ENCODE measurements at regions not wholly inside any gene's neighbourhood (a gene's known extent, or its start where the extent isn't known, plus 50 kb on each side); places are given as distances from the start of the nearest gene placed in this dataset.

- H3K4me1 ChIP-seq = no peaks in the 10 kb centered on the region
- no peaks in the 10 kb centered on the region for H3K27me3 ChIP-seq
- no peak overlapping the region for H3K27ac ChIP-seq
- H3K36me3 ChIP-seq = no peaks in the 10 kb centered on the region
- ATAC-seq (ENCODE audit: low FRiP score in 2 of 2) = no peak
- peaks cover 7 to 14% (median 12%) of the 10 kb centered on the region in 4 donors for H3K9me3 ChIP-seq
- TF ChIP-seq EP300 (IDR thresholded peaks at IDR 0.05) (no peak), POLR2A (IDR thresholded peaks at IDR 0.05) (no peak), POLR2AphosphoS5 (IDR thresholded peaks at IDR 0.05) (no peak), CTCF (IDR thresholded peaks at IDR 0.05) (no peak)
- no peak overlapping the region for H3K4me3 ChIP-seq
- peak in 1 of 2 donors; percentile 6 for DNase-seq
- 84 to 100% methylated on average over 2 to 3 of the region's 3 CpGs for WGBS, 2 donors
Measured at GRCh38 chr9:115379719-115380118, 261.8 kb upstream of the TNC start.

- DNase-seq = no peak
- Histone ChIP-seq H3K27me3 (no peaks in the 10 kb centered on the region), H3K36me3 (no peaks in the 10 kb centered on the region), H3K9me3 (peaks cover 7 to 14% (median 12%) of the 10 kb centered on the region in 4 donors), H3K4me3 (no peak overlapping the region), H3K4me1 (no peaks in the 10 kb centered on the region), H3K27ac (no peak overlapping the region)
- no peak for TF ChIP-seq EP300 (IDR thresholded peaks at IDR 0.05)
- no peak for TF ChIP-seq CTCF (IDR thresholded peaks at IDR 0.05)
- no peak for TF ChIP-seq POLR2AphosphoS5 (IDR thresholded peaks at IDR 0.05)
- no peak for TF ChIP-seq POLR2A (IDR thresholded peaks at IDR 0.05)
- no peak for ATAC-seq (ENCODE audit: low FRiP score in 2 of 2)
- 95 to 100% methylated on average over 2 of the region's 2 CpGs for WGBS, 2 donors
Measured at GRCh38 chr9:115382865-115383264, 264.9 kb upstream of the TNC start.

GRCh38 chr9:115385383-115386122 lies 267.6 kb upstream of the TNC start:
- Histone ChIP-seq H3K4me1 (no peaks in the 10 kb centered on the region), H3K27ac (no peak overlapping the region), H3K36me3 (no peaks in the 10 kb centered on the region), H3K27me3 (no peaks in the 10 kb centered on the region), H3K9me3 (peaks cover 7 to 14% (median 12%) of the 10 kb centered on the region in 4 donors), H3K4me3 (no peak overlapping the region)
- ATAC-seq (ENCODE audit: low FRiP score in 2 of 2) = no peak
- WGBS, 2 donors = 78 to 90% methylated on average over 6 to 18 of the region's 18 CpGs
- TF ChIP-seq CTCF (IDR thresholded peaks at IDR 0.05) (no peak), EP300 (IDR thresholded peaks at IDR 0.05) (no peak), POLR2AphosphoS5 (IDR thresholded peaks at IDR 0.05) (no peak), POLR2A (IDR thresholded peaks at IDR 0.05) (no peak)
- peak in 1 of 2 donors; percentile 52 for DNase-seq

- TF ChIP-seq POLR2A (IDR thresholded peaks at IDR 0.05) (no peak), EP300 (IDR thresholded peaks at IDR 0.05) (no peak), POLR2AphosphoS5 (IDR thresholded peaks at IDR 0.05) (no peak), CTCF (IDR thresholded peaks at IDR 0.05) (no peak)
- no peak overlapping the region for H3K4me3 ChIP-seq
- H3K9me3 ChIP-seq = peaks cover 7 to 12% (median 11%) of the 10 kb centered on the region in 4 donors
- DNase-seq (no peak), ATAC-seq (ENCODE audit: low FRiP score in 2 of 2) (no peak)
- no peaks in the 10 kb centered on the region for H3K36me3 ChIP-seq
- no peaks in the 10 kb centered on the region for H3K27me3 ChIP-seq
- H3K4me1 ChIP-seq = no peaks in the 10 kb centered on the region
- H3K27ac ChIP-seq = no peak overlapping the region
- WGBS, 2 donors = 52 to 62% methylated on average over 2 of the region's 2 CpGs
Measured at GRCh38 chr9:115386963-115387770, 269.2 kb upstream of the TNC start.

Data from upper lobe of left lung (tissue), 6 donors.